ENCODE measurements at regions not wholly inside any gene's neighbourhood (a gene's known extent, or its start where the extent isn't known, plus 50 kb on each side); places are given as distances from the start of the nearest gene placed in this dataset.

GRCh38 chr5:89262030-89262429 is 379.0 kb upstream of the MEF2C start:
- TF ChIP-seq CTCF (IDR thresholded peaks at IDR 0.05), result no peak
- TF ChIP-seq POLR2A (IDR thresholded peaks at IDR 0.05), result no peak
